ENCODE measurements at regions not wholly inside any gene's neighbourhood (a gene's known extent, or its start where the extent isn't known, plus 50 kb on each side); places are given as distances from the start of the nearest gene placed in this dataset.
"Not testable (repeated sequence)": the region's sequence is repeated elsewhere in the genome, so short reads cannot be mapped to it uniquely, and the experiment has no call there.

- DNase-seq = no peak
Measured at GRCh38 chr19:13712767-13713201, 51.5 kb upstream of the MRI1 start.

DNA sequence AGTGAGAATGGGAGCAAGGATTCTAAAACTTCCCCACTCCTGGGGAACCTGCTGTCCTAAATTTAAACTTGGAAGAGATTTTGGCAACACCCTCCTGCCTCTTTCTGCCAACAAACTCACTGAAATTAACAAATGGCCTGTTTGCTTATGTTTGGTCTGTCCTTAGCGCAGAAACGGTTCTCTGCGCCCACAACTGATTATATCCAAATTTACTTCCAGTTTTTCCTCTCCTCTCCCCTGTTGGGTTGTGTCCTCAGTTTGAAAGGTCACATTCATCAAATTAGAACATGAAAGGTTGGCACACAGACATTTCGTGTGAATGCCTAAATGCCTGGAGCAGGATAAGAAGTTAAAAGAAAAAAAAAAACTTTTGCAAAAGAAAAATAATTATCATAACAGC lies 56.4 kb upstream of the MRI1 start:
- no peak for DNase-seq

- no peak for DNase-seq
Measured at GRCh38 chr19:13705928-13706447, 58.3 kb upstream of the MRI1 start.

DNA sequence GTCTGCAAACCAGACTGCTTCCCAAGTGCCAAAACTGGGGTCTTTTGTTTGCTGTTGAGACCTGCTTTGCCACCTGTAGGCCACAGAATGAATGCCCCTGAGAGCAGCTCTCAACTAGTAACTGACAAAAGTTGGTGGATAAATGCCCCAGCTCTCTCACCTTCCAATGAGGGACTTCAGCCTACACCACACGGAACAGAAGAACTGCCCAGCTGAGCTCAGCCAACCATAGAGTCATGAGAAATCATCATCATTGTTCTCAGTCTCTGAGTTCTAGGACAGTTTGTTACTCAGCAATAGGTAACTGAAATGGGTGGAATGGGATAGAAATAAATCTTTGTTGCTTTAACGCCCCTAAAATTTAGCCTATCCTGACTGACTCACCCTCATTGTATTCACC lies 59.1 kb upstream of the MRI1 start:
- no peak for DNase-seq

DNA sequence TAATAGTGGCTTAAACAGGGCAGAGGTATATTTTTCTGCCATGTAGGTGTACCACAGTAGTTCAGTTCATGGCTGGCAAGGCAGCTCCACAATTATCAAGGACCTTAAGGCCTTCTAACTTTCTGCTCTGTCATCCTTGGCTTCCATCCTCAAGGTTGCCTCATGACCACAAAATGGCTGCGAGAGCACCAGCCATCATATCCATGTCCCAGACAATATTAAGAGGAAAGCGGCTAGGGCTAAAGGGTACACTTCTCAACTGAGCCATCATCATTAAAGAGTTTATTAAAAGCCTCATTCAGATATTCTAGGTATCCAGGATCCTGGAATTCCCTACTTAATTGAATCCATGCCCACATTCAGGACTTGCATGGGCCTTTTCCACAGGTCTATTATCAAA lies 62.7 kb upstream of the MRI1 start:
- DNase-seq = no peak

- DNase-seq = no peak
Measured at GRCh38 chr19:13700621-13701020, 63.7 kb upstream of the MRI1 start.

GRCh38 chr19:13699786-13700185 lies 64.5 kb upstream of the MRI1 start:
- DNase-seq = no peak

DNA sequence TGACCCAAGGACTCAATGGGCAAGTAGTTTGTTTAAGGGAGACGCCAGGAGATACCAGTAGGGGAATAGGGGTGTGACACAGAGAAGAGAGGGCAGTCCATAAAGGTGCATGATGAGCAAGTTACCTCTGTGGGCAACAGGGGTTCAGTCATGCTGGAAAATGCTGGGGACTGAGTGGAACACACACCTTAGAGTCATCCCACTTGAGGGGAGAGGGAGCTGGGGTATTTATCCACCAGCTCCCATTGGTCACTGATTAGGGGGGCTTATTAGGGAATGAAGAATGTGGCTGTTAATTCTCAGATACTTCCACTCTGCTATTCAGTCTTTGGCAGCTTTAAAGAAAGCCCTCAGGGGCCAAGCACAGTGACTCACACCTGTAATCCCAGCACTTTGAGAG lies 67.5 kb upstream of the MRI1 start:
- DNase-seq = no peak

- no peak for DNase-seq
Measured at GRCh38 chr19:13693889-13694288, 70.4 kb upstream of the MRI1 start.

GRCh38 chr19:13691569-13692435 lies 72.5 kb upstream of the MRI1 start:
- DNase-seq = no peak

DNA sequence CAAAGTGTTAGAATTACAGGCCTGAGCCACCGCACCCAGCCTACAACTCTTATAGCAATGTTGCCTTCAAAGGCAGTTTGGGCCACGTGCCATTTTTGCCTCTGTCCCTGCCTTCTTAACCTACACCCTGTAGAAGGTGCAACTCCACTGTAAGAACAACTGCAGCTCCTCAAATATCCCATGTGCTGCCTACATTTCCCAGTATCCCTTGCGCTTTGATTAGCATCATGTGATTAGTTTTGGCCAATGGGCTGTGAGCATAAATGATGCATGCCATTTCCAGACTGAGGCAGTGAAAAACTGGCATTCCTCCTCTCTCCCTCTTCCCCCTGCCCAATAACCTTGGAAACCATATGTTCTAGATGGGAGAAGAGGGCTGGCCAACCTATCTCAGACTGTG lies 75.2 kb upstream of the MRI1 start:
- DNase-seq = no peak

DNA sequence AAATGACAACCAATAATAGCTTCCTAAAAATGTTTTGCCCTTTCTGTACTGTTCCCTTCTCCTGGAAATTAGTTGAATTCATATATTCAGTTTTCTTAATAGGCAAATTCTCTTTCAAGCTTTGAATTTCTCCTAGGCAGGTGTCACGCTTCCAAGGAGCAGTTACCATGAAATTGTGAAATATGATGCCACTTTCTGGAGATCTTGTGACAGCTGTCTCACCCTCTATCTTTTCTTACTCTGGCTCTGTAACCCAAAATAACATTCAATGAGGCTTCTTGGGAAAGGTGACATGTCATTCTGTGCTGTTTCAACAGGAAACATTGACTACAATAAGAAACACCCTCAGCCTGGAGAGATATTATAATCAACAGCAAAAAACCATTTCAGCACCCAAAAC lies 80.3 kb upstream of the MRI1 start:
- DNase-seq = no peak

- no peak for DNase-seq
Measured at GRCh38 chr19:13681509-13681908, 82.8 kb upstream of the MRI1 start.

- not testable (repeated sequence) for DNase-seq
Measured at GRCh38 chr19:13680708-13681360, 83.5 kb upstream of the MRI1 start.

GRCh38 chr19:13676967-13677366 lies 87.4 kb upstream of the MRI1 start:
- DNase-seq = not testable (repeated sequence)

- not testable (repeated sequence) for DNase-seq
Measured at GRCh38 chr19:13672480-13673175, 91.7 kb upstream of the MRI1 start.

GRCh38 chr19:13670846-13671245 lies 93.5 kb upstream of the MRI1 start:
- DNase-seq = no peak

DNA sequence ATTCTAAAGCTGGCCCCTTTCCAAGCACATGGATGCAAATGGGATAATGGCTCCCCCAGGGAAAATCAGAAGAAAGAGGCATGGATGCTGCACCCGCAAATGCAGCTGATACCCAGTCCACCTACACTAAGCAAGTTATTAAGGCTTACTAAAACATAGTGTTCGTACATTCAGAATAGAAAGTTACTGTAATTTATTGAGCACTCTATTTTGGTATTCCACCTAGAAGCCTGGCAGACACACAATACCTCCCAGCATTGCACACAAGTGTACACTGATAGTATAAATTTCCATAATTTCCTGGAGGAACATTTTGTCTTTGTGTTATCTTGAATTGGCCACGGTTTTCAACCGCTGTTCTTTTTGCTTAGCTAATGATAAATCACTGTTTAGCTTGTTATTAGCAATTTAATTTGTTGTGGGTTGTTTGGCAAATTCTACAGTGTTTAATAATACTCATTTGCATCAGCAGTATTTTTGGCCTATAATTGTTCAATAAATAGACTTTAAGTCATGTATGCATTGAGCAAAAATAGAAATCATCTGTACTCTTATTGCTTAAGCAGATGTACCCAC lies 94.5 kb upstream of the MRI1 start:
- no peak for DNase-seq

- DNase-seq = no peak
Measured at GRCh38 chr19:13668964-13669363, 95.4 kb upstream of the MRI1 start.

- no peak for DNase-seq
Measured at GRCh38 chr19:13666165-13666564, 98.2 kb upstream of the MRI1 start.

DNA sequence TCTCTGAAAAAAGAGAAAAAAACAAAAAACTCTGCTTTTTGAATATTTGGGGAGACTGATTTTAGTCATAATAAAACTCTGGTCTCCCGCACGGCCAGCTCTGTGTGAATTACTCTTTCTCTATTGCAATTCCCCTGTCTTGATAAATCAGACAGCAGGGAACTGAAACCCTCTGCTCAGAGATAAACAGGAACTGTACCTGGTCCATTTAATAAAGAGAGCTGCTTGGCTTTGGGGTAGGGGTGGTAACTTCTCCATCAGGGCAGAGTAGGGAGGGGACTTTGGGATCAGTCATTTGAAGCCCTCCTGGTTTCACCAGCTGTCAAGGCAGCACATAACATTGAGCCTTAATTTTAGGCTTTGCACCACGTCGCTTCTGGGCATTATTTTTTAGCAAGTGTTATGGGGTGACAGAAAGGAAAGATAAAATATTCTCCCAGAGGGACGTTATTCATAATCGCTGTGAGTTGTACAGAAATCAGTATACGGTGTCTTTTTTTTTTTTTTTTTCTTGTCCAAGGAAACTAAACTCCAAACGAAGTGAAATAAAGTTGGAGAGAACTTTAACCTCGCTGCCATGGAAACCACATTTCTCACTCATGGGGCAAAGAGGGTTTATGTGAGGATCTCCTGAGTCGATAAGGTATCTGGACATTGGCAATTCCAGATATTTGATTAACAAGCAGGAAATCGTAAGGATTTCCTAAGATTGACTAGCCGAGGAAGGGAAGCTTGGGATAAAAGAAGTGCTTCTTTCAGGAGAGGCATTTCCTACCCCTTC lies 99.0 kb upstream of the MRI1 start:
- no peak for DNase-seq

- DNase-seq = no peak
Measured at GRCh38 chr19:13652810-13653590, 111.3 kb upstream of the MRI1 start.

All from activated naive CD4-positive, alpha-beta T cell (primary cell).